AG08396 (cell line): ENCODE measurements at regions not wholly inside any gene's neighbourhood (a gene's known extent, or its start where the extent isn't known, plus 50 kb on each side); places are given as distances from the start of the nearest gene placed in this dataset.
A peak's percentile ranks its signal among the peaks of the same experiment; 100 is the strongest.

Experiments used
- DNase-seq: peaks from one replicate; pipeline ENCODE4 v3.0.0; 2012; ENCODE audit warnings: low spot score, mixed read lengths

DNA sequence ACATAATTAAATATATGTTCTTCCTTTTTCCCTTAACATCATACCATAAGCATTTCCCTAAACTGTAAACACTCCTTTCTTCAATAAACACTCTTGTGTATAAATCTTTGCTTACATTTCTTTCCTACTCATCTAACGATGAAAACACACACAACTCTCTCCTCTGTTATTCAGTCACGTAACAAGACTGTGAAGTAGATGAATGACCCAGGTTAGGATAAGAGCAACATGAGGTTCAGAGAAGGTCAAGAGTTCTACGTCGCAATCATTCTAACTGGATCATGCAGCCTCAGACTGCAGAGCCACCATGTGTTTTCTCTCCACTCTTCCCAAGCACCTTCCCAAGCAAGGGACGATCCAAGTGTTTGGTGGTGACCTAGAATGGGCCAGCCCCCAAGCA, 70.5 kb upstream of the SPTLC1 start:
- DNase-seq, result no peak

DNA sequence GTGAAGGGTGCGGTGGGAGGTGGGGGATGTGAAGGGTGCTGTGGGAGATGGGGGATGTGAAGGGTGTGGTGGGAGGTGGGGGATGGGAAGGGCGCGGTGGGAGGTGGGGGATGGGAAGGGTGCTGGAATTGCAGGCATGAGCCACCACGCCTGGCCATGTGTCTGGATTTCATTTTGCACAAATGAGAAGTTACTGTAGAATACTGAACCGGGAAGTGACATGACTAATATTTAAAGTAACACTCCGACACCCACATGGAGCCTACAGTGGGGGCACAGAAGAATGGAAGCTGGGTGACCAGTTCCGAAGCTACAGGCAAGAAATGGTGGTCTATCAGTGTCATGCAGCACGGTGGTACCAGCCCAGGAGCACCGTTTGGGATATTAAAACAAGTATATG, 69.9 kb upstream of the SPTLC1 start:
- DNase-seq, result no peak

DNA sequence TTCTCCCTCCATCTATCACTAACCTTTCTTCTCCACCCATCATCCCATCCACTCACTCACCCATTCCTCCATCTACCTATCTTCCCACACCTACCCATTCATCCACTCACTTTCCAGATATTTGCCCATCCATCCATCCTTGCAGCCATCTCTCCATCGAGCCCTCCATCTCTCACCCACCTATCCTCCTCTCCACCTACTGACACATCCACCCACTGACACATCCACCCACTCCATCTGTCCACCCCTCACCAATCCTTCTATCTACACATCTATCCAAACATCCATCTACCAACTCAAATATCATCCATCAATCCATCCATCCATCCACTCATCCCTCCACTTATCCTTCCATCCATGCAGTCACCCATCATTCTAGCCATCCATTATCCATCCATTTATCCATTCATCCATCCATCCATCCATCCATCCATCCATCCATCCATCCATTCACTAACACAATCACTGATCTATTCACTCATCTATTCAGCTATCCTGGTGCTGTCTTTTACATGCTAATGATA, 68.9 kb upstream of the SPTLC1 start:
- DNase-seq, result no peak

DNA sequence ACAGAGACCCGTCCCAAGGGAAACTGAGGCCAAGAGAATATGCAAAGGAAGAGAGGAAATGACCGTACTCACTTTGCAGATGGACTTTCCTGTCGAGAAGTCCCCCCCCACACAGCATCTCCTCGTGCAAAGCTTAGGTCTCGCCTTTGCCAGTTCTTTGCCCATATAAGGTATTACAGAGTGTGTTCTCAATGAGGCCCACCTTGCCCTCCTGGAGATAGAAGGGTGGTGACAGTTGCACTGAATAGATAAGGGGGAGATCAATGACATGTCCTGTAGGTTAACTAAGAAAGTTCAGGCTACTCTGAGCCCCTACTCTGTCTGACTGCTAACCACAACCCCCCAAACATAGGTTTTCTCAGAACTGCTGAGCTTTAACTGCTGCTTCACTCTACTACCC, 68.2 kb upstream of the SPTLC1 start:
- no peak for DNase-seq

DNA sequence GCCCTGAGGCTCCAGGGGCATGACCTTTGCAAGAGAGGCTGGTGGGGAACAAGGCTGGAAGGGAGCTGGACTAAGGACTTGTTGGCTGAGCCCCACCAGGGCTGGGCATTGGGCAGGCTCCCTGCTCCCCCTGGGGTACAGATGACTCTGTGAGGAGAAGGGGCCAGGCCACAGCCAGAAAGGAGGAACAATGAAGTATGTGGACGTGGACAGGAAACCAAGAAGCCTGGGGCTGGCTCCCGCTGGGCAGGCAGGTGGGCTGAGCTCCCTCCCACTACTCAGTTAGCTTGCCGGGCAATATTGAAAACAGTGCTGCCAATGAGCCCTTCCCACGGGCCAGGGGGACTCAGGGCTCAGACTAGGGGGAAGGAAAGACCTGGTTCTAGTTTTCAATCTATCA, 66.1 kb upstream of the SPTLC1 start:
- no peak for DNase-seq

DNA sequence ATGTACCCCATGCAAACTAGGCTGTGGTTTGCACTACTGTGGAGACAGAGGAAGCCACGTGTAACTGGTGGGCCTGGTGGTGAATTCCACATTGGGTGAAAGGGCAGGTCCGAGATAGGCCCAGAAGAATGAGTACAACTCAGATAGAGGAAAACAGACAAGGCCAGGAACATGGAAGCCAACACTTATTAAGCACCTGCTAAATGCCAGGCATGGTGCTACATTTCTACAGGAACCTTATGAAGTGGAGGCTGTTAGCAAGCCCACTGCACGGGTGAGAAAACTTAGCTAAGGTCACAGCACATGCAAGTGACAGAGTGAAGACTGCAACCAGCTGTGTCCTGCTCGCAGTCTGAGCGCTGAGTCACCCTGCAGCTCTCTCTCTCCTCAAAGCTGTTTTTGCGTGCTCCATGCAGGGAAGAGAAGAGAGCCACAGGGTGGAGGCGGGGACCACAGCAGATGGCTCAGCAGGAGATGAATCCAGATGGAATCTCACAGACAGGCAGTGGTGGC, 65.5 kb upstream of the SPTLC1 start:
- peak; percentile 91 for DNase-seq

DNA sequence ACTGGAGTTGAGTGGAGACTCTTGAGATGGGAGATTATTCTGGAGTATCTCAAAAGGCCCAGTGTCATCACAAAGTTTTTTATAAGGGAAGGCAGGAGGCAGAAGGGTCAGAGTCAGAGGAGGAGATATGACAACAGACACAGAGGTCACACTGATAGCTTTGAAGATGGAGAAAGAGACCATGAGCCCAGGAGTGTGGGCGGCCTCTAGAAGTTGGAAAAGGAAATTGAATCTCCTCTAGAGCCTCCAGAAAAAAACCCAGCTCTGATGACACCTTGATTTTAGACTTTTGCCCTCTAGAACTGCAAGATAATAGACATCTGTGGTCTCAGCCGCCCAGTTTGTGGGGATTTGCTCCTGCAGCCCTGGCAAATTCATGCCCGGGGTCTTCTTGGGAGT, 64.8 kb upstream of the SPTLC1 start:
- no peak for DNase-seq

DNA sequence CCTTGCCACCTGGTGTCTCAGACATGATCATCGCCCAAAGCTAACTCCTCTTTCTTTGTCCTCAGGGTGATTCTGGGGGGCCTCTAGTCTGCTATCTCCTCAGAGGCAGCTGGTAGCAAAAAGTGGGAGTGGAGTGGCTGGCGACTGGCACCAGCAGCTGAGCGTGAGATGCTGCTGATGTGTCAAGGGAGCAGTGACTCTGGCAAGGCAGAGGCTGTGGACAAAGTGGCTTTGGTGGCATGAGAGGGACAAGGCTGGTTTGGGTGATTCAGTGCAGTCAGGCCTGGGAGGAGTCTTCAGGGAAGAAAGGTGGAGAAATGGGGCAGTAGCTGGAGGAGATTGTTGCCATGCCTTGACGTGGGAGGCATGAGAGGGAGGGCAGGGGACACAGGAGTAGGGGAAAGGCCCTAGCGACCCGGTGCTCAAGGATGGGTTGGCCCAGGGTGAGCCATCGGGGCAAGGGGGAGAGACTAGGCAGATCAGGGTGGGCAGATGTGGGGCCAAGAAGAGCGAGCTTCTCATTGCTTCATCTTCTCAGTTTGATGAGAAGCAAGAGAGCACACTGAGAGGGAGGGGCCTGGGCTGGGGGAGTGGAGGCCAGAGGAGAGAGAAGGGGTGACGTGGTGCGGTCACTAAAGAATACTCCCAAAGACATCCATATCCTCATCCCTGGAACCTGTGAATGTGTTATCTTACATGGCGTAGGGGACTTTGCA, 64.2 kb upstream of the SPTLC1 start:
- no peak for DNase-seq

DNA sequence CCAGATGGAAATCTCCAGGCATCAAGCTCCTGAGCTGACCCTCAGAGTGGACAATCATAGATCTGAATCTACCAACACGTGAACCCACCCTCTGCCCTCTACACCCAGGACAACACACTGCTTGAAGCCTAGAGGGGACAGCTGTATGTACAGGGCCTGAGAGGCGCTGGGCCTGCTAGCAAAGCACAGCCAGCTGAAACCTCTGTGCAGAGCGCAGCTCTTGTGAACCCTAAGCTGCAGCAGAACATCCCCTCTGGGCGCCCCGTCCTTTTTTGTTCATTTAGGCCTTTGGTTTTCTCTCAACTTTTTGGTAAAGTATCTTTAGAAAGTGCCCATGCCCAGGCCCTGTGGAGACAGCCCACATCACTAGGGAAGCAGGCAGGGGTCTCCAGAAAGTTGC, 62.4 kb upstream of the SPTLC1 start:
- DNase-seq, result no peak

DNA sequence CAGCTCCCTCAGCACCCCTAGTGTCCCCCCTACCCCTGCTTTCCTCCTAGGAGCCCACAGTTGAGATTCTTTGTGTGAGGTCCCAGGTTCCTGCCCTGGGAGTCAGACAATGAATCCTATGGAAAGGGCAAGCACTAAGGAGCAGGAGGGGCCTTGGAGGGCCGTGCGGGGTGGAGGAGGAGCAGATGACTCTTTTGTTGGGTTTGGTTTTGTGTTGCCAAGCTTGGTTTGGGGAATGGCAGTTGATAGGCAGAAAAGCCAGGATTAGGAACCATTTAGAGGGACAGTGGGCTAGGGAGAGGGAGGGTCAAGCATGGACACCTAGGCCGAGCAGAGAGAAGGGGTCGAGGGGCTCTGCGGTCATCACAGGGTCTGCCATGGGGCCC, 61.6 kb upstream of the SPTLC1 start:
- DNase-seq, result no peak

DNA sequence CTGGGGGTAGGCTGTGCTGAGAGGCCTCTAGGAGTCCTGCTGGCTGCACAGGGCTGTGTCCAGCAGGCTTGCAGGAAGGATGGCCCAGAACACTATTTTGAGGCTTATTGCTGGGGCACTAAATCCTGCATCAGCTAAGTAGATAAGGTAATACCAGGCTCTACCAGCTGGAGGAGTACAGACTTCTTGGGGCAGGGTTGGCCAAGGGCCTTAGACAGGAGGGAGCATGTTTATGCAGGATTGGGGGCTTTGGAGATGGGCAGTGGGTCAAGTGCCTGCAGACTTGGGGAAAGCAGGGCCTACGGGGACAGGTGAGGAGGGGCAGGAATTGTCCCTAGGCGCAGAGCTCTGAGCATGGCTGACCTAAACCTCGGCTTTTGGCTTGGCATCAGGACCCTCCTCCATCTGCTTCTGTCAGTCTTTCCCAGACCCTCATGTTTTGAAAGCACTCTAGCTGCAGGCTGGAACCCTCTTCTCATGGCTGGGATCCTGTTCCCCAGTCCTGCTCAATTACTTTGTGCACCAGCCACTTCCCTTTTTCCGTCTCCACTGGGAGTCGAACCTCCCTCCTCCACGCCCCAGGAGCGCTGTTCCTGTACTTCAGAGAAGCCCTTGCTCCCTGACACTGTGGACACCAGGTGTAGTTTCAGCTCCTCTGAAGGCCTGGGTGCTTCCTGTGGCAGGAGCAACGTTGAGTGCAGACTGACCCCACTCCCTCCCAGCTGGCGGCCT, 61.0 kb upstream of the SPTLC1 start:
- DNase-seq, result peak; percentile 25

DNA sequence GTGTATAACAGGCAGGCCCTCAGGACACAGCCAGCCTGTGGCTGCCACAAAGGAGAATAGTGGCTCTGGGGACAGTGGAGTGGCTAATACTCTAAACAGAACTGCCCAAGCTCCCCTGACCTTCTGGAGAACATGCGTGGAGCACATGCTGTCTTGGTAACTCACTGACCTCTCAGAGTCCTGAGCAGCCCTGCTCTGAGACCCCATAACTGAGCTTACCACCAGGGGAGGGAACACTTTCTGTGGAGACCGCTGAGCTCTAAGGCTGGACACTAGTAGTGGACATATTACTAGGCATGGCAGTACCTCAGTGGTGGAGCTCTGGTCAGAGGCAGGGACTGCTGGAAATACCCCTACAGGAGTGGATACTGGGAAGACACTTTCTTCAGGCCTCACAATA, 60.2 kb upstream of the SPTLC1 start:
- no peak for DNase-seq

DNA sequence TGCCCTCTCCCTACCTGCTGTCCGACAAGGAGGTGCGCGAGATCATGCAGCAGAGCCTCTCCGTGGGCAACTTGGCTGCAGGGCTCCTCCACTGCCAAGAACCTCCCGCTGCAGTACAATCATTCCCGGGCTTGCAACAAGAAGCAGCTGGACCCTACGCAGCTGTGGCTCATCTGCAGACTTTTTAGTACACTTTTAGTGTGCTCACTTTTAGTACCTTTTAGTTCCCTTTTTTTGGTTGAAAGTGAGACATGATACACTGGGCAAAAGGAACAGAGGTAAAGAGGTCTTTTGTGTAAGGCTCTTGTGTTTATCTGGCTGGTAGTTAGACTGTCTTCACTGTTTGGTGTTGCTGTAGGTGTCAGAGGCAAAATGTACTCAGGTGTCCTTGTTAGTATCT, 58.1 kb upstream of the SPTLC1 start:
- no peak for DNase-seq

DNA sequence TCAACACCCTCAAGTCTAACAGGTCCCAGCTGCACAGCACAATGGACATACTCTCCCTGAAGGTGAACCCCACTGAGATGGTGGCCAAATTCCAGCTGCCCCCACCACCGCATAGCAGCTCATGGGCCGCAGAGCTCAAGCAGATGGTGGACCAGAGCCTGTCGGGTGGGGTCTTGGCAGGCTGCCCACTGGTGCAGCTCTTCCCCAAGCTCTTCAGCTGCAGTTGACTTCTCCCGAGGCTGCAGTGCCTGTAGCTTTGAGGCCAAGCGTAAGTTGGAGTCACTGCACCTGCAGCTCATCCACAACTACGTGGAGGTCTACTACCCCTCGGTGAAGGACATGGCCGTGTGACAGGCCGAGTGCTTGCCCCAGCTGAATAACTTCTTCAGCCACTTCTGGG, 56.6 kb upstream of the SPTLC1 start:
- no peak for DNase-seq

DNA sequence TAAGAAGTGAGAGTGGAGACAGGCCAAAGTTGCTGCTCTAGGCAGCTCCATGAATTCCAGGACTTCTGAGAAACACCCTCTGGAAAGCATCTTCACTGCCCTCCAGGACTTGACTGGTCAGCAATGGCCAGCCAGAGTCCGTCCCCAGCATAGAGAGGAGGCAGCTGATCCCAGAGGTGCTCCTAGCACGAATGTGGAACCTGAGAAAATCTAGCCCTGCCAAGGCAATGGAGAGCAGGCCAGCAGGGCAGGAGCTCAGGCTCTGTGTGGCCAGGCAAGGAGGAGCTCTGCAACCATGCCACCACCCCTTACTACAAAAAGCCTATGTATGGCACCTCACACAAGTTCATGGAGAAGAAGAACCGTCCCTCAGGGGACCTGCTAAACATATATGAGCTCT, 56.1 kb upstream of the SPTLC1 start:
- no peak for DNase-seq

DNA sequence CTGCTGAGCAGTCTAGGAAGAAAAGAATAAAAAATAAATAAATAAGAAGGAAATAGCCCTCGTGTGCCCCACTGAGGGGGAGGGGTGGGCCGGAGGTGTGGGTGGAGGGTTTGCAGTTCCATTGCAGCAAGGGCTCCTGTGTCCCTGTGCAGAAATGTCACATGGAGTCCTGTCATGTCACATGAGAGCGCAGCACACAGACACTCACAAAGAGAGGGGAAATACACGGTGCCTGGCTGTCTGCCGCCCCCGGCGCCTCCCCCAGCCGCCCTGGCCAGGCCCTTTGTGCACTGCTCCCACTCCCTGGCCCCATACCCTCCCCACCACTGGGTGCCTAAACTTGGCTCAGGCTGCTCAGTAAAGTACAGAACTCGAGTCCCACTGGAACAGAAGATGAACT, 55.6 kb upstream of the SPTLC1 start:
- DNase-seq, result no peak

DNA sequence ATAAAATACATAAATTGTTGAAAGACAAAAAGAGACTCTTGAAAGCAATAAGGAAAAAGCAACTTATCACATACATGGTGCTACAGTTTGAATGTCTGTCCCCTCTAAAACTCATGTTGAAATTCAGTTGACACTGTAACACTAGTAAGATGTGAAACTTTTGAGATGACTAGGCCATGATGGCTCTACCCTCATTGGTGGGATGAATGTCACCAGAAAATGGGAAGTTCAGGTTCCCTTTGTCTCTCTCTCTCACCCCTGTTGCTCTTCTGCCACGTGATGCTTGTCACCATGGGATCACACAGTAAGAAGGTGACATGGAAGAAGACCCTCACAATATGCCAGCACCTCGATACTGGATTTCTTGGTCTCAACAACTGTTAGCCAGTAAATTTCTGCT, 50.3 kb upstream of the SPTLC1 start:
- no peak for DNase-seq
